GM19238 (cell line): ENCODE measurements at regions not wholly inside any gene's neighbourhood (a gene's known extent, or its start where the extent isn't known, plus 50 kb on each side); places are given as distances from the start of the nearest gene placed in this dataset.

Experiments used
- DNase-seq: peaks from one replicate; pipeline ENCODE4 v3.0.0; 2011; ENCODE audit warnings: low spot score; ENCODE audit not compliant: insufficient read length

DNA sequence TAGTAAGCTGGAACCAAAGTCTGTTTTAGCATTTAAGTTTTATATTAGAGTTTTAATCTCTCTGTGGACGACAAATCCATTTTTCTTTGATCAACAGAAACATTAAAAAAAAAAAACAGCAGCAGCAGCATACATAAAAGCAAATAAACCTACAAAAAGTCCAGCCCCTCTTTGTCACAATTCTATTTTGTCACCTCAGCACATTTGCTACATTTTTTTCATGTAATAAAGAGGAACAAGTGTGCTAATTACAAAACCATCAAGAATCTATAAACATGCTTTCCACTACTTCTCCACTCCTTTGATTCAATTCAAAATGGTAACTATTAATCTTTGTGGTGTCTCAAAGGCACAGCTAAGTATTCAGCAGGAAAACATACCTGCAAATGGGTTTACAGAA lies 259.8 kb upstream of the GNAI1 start:
- no peak for DNase-seq

DNA sequence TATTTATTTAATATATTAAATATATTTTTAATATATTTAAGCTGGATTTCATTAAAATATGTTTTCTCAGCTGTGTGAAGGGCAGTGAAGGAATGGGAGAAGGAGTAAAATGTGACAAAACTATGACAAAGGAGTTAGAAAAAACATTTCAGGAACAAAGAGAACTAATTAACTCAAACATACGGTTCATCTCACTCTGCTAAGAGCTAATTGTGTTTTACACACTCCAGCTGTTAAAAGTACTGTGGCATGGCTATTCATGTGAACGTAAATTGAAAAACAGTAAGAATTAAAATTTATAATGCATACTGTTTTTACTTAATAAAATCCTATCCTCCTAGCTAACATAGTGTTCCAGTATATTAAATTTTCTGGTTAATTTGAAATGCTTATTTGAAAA lies 262.5 kb upstream of the GNAI1 start:
- no peak for DNase-seq

DNA sequence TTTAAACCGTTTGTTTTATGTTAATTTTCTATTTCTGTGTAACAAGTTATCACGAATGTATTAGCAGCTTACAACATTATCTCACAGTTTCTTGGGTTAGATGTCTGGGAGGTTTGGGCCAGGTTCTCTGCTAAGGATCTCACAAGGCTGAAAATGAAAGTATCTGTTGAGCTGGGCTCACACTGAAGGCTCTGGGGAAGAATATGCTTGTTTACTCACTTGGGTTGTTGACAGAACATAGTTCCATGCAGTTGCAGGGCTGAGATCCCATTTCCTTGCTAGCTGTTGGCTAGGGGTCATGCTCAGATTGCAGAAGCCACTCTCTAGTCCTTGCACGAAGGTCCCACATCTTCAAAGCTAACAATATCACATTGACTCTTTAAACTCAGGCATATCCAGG lies 266.6 kb upstream of the GNAI1 start:
- DNase-seq, result no peak

DNA sequence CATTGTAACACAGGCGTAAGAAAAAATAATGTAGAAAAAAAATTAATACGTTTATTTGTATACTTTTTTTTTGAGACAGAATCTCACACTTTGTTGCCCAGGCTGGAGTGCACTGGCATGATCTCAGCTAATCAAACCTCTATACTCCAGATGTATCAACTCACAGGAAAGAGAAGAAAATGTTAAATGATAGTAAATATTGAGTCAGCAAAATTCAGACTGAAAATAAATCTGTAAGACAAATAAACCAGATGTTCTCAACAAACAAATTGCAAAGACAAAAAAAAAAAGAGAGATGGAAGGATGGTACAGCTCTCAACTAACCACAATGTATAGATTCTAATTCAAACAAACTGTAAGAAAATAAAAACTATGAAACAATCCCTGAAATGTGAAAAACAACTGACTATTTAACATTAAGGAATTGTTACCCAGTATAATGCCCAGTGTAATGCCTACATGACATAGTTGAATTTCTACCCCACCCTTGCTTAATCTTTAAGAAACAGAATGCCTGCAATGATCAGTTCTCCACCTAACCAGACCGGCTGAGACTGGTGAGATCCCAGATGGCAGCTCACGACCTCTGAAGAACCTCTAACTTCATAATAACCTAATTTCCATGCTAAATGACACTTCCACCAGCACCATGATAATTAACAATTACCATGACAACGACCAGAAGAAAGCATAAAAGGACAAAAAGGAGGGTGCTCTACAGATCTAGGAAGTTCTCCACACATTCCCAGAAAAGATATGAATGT lies 272.0 kb upstream of the GNAI1 start:
- no peak for DNase-seq

DNA sequence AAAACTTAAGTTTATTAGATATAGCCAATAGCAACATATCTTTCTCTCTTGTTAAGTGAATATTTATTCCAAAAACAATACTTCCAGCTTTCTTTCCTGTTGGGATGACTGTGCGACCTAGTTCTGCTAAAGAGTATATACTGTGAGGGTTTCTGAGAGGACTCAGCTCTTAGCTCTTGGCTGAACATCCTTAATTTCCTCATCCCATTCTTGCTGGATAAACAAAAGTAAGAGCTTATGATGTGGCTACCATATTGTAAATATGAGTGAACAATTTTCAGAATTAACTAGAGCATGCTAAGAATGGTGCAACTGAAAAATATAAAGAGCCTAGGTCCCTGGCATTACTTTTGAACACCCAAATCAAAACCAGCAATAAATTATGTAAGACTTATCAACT lies 279.5 kb upstream of the GNAI1 start:
- no peak for DNase-seq

DNA sequence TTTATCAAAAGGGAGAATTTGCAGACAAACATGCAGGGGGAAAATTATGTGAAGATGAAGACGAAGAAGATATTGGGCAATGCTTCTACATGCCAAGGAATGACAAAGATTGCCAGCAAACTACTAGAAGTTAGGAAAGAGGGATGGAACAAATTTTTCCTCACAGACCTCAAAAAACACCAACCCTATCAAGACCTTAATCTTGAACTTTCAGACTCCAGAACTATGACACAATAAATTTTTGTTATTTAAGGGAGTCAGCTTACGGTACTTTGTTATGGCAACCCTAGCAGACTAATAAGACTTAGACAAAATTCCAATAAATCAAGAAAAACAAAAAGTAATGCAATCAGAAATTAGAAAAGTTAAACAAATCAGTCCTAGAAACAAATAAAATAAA lies 280.0 kb upstream of the GNAI1 start:
- DNase-seq, result no peak

DNA sequence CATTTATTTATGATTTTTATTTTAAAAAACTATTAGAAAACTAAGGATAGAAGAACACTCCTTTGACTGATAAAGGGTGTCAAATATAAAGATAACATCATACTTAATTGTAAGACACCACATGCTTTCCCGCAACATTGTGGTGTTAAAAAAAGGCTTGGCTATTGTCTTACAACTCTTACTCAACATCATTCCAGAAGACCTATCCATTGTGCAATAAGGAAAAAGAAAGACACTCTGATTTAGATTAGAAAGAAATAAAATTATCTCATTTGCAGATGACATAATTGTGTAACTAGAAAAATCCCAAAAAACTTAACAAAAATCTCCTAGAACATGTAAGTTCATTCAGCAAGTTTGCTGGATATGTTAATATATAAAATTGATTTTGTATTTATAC lies 296.7 kb upstream of the GNAI1 start:
- DNase-seq, result no peak

DNA sequence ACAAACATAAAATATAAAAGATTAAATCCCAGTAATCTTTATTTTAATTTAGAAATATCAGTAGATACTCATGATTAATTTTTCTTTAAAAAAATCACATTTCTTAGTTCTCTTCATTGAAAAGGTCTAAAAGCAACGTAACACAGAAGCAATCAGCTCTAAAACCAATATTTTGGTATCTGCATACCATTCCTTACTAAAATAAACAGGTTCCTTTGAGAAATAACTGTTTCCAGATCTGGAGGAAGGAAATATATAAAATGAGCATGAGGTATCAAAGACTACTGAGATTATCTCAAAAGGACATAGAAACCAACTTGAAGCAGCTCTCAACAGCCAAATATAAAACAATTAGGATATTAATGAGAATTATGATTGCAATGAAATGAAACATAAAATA lies 301.0 kb upstream of the GNAI1 start:
- no peak for DNase-seq

DNA sequence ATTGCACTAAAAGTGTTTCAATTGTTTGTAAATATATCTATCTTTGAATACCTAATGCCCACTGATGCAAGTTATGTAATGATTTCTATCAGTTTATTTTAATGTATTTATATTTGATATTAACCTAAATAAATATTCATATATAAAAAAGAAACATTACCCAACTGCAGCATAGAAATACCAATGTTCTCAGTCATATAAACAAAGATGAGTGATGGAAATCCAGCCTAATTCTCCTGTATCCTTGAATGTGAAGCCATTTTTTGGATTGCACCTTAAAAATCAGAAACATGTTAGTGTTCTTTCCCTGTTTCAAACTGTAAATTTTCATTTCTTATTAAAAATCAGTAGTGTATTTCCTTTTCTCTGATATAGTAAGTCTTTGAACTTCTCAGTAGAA lies 305.8 kb upstream of the GNAI1 start:
- no peak for DNase-seq

DNA sequence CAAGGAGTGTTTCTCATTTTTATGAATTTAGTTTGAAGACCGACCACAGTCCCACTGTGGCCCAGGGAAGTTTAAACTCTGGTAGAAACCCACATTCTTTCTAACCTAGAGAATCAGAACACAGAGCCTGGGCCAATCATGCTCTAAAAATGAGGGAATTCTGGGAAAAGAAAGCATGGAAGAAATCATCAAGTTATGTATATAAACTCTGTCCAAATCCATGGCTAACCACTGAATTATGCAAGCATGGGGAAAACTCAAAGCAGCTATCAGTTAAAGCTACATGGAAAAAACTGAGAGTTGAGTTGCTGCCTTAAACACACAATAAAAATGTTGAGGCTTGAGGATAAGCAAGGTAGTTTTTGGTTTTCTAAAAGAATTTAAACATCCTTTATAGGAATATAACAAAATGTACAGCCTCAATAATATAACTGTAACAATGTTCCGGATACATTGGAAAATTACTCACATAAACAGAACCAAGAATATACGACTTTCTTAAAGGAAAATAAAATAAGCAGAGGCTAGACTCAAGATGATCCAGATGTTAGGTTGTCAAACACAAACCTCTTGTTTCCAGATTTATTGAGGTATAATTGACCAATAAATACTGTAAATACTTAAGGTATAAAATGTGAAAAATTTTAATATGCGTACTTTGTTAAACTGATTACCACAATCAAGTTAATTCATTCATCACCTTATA lies 311.2 kb upstream of the GNAI1 start:
- no peak for DNase-seq

DNA sequence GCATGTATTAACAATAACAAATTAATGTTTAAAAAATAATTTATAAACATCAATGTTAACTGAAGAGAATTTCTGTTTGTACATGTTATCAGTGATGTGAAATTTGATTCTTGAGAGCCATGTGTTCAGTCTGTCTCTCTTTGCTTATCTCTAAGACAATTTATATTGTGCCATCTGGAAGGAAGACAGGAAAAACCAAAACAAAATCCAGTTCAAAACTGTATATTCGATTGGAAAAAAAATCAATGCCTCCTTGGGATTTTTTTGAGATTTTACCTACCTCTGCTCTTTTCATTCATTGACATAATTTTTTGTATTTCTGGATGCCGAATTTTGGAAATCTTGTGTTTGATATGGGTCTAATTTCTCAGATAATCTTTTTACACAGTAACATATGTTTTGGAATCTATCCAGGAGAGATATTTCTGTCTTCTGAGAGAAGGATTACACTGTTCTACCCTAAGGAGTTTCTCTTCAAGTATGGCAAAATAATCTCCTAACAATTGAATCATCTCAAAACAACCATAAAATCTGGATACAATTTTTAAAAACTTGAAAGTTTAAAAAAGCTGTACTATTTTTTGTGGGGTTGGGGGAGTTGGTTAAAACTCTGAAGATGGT lies 311.9 kb upstream of the GNAI1 start:
- no peak for DNase-seq

DNA sequence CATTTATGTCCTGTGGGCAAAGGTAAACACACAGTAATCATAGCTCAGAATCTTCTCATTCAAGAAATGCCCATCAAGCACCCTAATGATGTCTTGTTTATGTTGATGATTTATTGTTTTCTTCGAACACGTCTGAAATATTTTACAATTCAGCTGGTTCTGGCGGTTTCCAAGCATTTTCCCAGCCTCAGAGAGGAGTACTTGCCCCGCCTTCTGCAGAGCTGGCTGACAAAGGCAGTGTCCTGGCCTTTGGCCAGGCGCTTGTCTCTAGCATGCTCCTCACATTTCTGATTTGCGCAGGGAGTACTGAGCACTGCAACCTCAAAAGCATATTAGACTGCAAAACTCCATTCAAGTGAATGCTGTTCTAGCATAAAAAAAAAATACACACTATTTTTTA lies 314.2 kb upstream of the GNAI1 start:
- DNase-seq, result no peak

DNA sequence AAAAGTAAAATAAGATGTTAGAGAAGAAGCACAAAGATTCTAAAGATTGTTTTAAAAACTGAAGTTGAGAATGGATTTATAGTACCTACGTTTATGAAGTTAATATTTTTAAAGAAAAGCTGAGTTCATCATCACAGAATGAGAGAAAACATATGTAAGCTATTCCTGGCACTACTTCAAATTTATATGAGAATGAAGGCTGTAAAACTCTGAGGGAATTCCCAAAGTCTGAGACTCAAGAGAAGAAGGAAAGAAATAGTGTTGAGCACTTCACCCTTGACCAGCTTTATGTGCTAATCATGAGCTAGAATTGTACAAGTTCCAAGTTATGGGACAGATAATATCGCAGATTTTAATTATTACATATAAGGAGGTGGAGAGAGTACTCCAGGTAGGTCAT lies 323.7 kb upstream of the GNAI1 start:
- no peak for DNase-seq

DNA sequence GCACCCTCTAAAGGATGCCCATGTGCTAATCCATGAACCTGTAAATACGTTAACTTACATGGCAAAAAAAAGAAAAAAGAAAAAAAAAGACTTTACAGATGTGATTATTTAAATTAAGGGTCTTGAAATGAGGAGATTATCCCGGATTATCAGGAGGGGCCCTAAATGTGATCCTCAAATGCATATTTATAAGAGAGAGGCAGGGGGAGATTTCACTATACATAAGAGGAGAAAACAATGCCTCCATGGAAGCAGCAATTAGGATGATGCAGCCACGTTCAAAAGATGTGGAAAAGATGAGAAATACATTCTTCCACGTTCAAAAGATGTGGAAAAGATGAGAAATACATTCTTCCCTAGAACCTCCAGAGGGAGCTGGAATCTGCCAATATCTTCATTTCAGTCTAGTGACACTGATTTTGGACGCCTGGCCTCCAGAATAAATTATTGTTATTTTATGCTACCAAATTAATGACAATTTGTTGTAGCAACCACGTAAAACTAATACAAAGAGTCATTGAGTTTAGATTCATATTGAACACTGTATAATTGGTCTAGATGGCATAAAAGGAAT lies 328.4 kb upstream of the GNAI1 start:
- no peak for DNase-seq

DNA sequence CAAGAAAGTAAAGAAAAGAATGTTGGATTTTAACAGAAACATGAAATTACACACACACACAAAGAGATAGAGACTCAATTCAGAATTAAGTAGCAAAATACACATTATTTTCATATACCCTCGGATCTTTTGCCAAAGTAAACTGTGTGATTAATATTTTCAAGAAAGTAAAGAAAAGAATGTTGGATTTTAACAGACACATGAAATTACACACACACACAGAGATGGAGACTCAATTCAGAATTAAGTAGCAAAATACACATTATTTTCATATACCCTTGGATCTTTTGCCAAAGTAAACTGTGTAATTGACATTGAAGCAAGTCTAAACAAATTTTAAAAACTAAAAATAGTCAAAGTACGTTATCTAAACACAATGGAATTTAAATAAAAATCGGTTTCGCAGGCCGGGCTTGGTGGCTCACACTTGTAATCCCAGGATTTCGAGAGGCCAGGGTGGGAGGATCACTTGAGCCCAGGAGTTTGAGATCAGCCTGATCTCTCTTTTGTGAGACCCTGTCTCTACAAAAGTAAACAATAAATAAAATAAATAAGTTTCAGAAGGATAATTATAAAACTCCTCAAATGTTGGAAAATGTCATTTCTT lies 337.3 kb upstream of the MAGI2 start:
- no peak for DNase-seq

DNA sequence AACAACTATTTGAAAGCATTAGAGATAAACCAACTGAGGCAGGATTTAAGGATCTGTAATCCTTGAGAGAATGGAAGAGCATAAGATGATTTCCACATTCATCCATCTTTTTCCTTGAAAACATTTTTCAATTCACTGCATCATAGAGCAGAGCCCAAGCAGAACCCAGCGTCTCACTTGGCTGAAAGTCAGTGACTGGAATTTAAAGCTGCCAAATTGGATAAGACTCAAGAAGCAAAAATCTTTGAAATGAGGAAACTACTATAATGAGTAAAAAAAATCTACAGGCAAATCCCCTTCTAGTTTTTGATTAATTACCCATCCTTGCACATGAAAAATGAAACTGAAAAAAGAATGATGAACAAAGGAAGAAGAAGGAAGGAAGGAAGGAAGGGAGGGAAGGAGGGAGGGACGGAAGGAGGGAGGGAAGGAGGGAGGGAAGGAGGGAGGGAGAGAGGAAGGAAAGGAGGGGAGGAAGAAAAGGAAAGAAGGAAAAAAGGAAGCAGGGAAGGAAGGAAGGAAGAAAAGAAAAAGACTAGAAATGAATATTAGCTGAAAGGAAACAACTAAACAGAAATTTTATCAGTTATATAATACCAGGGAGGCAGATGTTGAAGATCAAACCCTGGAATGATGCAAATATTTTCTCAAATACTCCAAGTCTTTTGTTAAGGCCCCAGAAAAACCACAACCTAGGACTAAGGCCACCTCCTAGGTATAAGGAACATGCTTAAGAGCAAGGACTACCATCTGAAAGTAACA lies 336.3 kb upstream of the MAGI2 start:
- DNase-seq, result no peak

DNA sequence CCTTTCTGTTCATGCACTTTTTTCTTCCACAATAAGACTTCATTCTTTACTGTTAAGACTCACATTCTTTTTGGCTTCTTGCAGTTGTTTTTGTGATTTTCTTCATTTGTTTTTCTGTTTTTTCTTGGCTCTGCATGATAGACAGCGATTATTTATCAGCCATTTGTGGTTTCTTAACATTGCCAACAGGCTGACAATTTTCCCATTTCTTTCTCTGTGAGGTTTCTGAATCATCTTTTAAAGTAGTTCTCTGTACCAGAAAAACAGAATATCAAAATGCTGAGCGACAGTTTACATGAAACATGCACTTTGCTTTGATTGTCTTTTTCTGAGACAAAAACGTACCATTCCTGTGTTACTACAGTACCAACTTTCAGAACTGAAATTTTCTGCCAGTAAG lies 334.2 kb upstream of the MAGI2 start:
- DNase-seq, result no peak

DNA sequence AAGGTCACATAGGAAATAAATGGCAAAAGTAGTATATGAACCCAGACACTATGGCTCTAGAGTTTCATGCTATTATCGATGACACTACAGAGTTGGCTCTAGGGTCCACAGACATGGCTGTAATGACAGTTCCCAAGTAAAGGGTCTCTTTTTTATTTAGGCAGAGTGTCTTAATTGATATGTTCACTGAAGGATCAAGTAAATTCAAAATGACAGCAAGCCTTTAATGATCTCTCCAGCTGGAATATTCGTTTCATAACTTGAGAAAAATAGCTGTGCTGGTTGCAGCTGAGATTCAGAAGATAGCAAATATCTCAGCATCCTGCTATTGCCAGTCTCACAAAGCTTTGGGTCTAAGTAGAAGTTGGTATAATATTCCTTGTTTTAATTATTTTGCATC lies 333.6 kb upstream of the MAGI2 start:
- DNase-seq, result no peak

DNA sequence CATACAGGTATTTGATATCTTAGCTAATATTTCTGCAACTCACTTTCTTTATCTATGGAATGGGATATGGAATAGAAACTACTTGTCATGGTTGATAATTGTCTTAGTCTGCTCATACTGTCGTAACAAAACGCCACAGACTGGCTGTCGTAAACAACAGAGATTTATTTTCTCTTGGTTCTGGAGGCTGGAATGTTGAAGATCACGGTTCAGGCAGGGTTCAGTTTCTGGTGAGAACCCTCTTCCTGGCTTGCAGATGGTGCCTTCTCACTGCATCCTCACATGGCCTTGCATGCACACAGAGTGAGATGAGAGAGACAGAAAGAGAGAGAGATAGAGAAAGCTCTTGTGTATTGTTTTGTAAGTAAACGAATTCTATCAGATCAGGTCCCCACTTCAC lies 332.7 kb upstream of the MAGI2 start:
- DNase-seq, result no peak

DNA sequence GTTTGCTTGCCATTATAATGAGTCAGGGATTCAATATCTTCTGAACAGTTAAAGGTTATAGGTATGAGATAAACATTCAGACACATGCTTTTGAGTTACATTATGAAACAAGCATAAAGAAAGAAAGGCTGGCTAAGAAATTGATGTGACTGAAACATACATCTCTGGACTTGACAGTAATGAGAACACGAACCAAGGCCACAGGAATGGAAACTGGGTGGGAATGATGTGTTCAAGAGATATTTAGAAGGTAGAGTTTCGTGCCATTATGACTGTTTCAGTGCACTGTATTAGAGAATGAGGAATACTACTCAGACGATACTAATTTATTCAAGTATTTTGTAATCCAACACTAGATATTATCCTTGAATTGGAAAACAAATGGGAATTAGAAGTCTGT lies 332.1 kb upstream of the MAGI2 start:
- no peak for DNase-seq

DNA sequence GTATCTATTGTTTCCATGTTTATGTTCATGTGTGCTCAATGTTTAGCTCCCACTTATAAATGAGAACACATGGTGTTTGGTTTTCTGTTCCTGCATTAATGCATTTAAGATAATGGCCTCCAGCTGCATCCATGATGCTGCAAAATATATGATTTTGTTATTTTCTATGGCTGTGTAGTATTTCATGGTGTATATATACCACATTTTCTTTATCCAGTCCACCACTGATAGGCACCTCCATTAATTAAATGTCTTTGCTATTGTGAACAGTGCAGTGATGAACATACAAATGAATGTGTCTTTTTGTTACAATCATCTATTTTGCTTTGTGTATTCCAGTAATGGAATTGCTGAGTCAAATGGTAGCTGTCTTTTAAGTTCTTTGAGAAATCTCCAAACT lies 329.4 kb upstream of the MAGI2 start:
- DNase-seq, result no peak
